SJCRH30 (cell line): ENCODE measurements at regions not wholly inside any gene's neighbourhood (a gene's known extent, or its start where the extent isn't known, plus 50 kb on each side); places are given as distances from the start of the nearest gene placed in this dataset.

Source experiments
- DNase-seq, 2 experiments: peaks; one replicate each; pipeline ENCODE4 v3.0.0-alpha.2; 2015 to 2020
- H3K27ac ChIP-seq: fragments of 250-450 bp; sonication (Bioruptor Pico); 2 replicates; pipeline ENCODE4 v1.5.1; 2020; ENCODE audit warnings: mild to moderate bottlenecking, moderate library complexity
- H3K27me3 ChIP-seq: fragments of 250-450 bp; sonication (Bioruptor Pico); 2 replicates; pipeline ENCODE4 v1.5.1; 2020; ENCODE audit warnings: mild to moderate bottlenecking, moderate library complexity
- H3K36me3 ChIP-seq: fragments of 250-450 bp; sonication (Bioruptor Pico); 2 replicates; pipeline ENCODE4 v1.5.1; 2020; ENCODE audit warnings: mild to moderate bottlenecking, moderate library complexity
- H3K4me1 ChIP-seq: fragments of 250-450 bp; sonication (Bioruptor Pico); 2 replicates; pipeline ENCODE4 v1.5.1; 2020; ENCODE audit warnings: mild to moderate bottlenecking, moderate library complexity
- H3K4me3 ChIP-seq: fragments of 250-450 bp; sonication (Bioruptor Pico); 2 replicates; pipeline ENCODE4 v1.5.1; 2020; ENCODE audit warnings: mild to moderate bottlenecking, moderate library complexity
- H3K9me3 ChIP-seq: fragments of 250-450 bp; sonication (Bioruptor Pico); replicated peaks from 2 replicates; pipeline ENCODE4 v1.5.1; 2020; ENCODE audit warnings: mild to moderate bottlenecking, moderate library complexity

- Histone ChIP-seq H3K36me3 (no peaks in the 10 kb centered on the region), H3K4me3 (no peak overlapping the region), H3K27me3 (no peaks in the 10 kb centered on the region), H3K27ac (no peak overlapping the region), H3K9me3 (no peaks in the 10 kb centered on the region), H3K4me1 (no peaks in the 10 kb centered on the region)
- DNase-seq = no peak
Measured at GRCh38 chr2:18649502-18650135, 60.2 kb upstream of the NT5C1B start.

GRCh38 chr2:18648161-18648560, 58.8 kb upstream of the NT5C1B start:
- Histone ChIP-seq H3K4me3 (no peak overlapping the region), H3K36me3 (no peaks in the 10 kb centered on the region), H3K27ac (no peak overlapping the region), H3K4me1 (no peaks in the 10 kb centered on the region), H3K9me3 (no peaks in the 10 kb centered on the region), H3K27me3 (no peaks in the 10 kb centered on the region)
- DNase-seq = no peak

DNA sequence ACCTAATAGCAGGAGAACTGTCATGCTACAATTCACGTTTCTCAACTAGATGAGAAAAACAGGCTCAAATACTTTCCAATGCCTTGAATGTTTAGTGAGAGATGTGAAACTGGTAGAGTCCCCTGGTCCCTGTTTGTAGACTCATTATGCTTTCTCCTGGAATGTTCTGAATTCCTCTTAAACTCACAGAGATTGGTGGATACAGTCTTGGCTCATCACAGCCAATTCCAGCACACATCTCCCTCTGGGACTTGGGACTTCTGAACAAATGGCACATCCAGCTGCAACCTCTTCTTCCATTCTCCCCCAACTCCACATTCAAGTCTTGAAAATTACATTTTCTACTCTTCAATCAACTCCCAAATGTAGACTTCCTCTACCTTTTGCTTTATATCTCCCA, 58.4 kb upstream of the NT5C1B start:
- no peaks in the 10 kb centered on the region for H3K36me3 ChIP-seq
- DNase-seq = no peak
- H3K27ac ChIP-seq = no peak overlapping the region
- H3K4me3 ChIP-seq = no peak overlapping the region
- no peaks in the 10 kb centered on the region for H3K27me3 ChIP-seq
- no peaks in the 10 kb centered on the region for H3K4me1 ChIP-seq
- H3K9me3 ChIP-seq = no peaks in the 10 kb centered on the region

GRCh38 chr2:18645315-18645714, 55.9 kb upstream of the NT5C1B start:
- no peaks in the 10 kb centered on the region for H3K4me1 ChIP-seq
- no peaks in the 10 kb centered on the region for H3K36me3 ChIP-seq
- H3K4me3 ChIP-seq = no peak overlapping the region
- H3K9me3 ChIP-seq = no peaks in the 10 kb centered on the region
- H3K27ac ChIP-seq = no peak overlapping the region
- no peak for DNase-seq
- no peaks in the 10 kb centered on the region for H3K27me3 ChIP-seq

DNA sequence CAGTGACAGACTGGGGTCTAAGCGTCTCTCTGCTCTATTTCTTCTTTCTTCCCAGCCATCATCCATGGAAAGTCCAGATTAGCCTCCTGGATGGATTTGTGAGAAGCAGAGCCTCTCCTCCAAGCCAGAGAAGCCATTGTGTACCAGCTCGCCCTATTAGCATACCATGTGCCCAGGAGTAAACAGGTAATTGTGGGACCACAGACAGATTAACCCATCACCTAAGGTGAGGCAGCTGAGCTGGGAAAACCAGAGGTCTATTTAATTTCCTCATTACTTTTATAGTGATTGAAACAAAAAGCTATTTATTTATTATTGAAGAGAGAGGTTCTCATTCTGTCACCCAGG, 54.7 kb upstream of the NT5C1B start:
- DNase-seq = no peak
- Histone ChIP-seq H3K9me3 (no peaks in the 10 kb centered on the region), H3K4me1 (no peaks in the 10 kb centered on the region), H3K36me3 (no peaks in the 10 kb centered on the region), H3K27me3 (no peaks in the 10 kb centered on the region), H3K4me3 (no peak overlapping the region), H3K27ac (no peak overlapping the region)

- Histone ChIP-seq H3K9me3 (no peaks in the 10 kb centered on the region), H3K4me3 (no peak overlapping the region), H3K36me3 (no peaks in the 10 kb centered on the region), H3K4me1 (no peaks in the 10 kb centered on the region), H3K27ac (no peak overlapping the region), H3K27me3 (no peaks in the 10 kb centered on the region)
- no peak for DNase-seq
Measured at GRCh38 chr2:18643326-18644114, 54.2 kb upstream of the NT5C1B start.

DNA sequence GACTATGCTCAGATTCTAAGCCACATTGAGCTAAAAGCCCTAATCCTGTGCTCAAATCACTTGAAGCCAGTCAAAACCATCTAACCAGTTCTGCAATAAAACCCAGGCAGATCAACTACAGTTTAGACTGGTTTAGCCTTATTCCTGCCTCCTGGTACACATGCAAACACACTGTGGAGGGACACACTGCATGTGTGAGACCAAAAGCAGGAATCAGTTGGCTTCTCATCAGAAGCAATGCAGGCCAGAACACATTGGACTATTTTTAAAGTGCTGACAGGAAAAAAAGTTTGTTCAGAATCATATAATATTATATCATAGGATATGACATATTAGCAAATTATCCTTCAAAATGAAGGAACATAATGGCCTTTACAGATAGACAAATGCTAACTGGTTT, 52.5 kb upstream of the NT5C1B start:
- Histone ChIP-seq H3K9me3 (no peaks in the 10 kb centered on the region), H3K27ac (no peak overlapping the region), H3K4me3 (no peak overlapping the region), H3K4me1 (no peaks in the 10 kb centered on the region), H3K36me3 (no peaks in the 10 kb centered on the region), H3K27me3 (no peaks in the 10 kb centered on the region)
- DNase-seq = no peak

DNA sequence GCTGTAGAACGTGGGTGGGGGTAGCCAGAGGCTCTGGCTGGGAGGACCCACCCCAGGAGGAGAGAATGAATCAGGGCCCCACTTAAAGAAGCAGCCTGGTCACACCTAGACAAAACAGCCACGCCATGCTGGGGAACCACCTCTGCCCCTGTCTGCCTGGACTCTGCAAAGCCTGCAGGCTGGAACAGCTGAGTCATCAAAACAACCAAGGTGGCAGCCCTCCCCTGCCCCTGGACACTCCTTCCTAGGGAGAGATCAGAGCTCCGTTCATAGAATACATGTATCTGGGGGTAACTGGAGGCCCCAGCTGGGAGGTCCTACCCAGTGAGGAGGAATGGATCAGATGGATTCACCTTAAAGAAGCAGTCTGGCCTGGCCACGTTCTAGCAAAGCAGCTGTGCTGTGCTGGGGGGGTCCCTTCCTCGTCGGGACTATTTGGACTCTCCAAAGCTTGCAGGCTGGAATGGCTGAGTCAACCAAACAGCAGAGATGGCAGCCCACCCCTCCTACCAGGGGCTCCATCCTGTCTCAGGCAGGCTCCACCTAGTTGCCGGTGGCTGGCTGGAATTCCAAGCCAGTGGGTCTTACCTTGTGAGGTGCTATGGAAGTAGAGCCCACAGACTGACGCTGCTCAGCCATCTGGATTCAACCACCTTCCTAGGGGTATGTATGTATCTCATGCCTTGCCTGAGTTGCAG, 50.5 kb upstream of the NT5C1B start:
- Histone ChIP-seq H3K27me3 (no peaks in the 10 kb centered on the region), H3K4me3 (no peak overlapping the region), H3K4me1 (no peaks in the 10 kb centered on the region), H3K9me3 (no peaks in the 10 kb centered on the region), H3K36me3 (no peaks in the 10 kb centered on the region), H3K27ac (no peak overlapping the region)
- DNase-seq = no peak
